Lung (tissue), 11 donors: ENCODE measurements at regions not wholly inside any gene's neighbourhood (a gene's known extent, or its start where the extent isn't known, plus 50 kb on each side); places are given as distances from the start of the nearest gene placed in this dataset.

Source experiments
- ATAC-seq: fragments of 200-7000 bp; cut with Tn5 transposase; one replicate; pipeline ENCODE4 v1.9.1; 2020; ENCODE audit warnings: moderate number of reproducible peaks; ENCODE audit not compliant: insufficient read depth, low FRiP score
- DNase-seq, 3 donors: peaks; one replicate each; pipeline ENCODE4 v3.0.0-alpha.2; 2013 to 2017
- H3K27ac ChIP-seq, 2 donors: one replicate each; pipeline ENCODE4 v1.5.1; 2013; ENCODE audit warnings: mild to moderate bottlenecking in 2 of 2, moderate library complexity in 2 of 2, control low read depth in 1 of 2, inconsistent platforms in 1 of 2, low read depth in 1 of 2, low read length in 1 of 2
- H3K27me3 ChIP-seq, 3 donors: one replicate each; pipeline ENCODE4 v1.5.1; 2013; ENCODE audit warnings: low read length in 2 of 3; ENCODE audit not compliant: control insufficient read depth in 3 of 3, insufficient read depth in 3 of 3
- H3K36me3 ChIP-seq, 4 donors: one replicate each; pipeline ENCODE4 v1.5.1; 2013; ENCODE audit warnings: low read length in 4 of 4, mild to moderate bottlenecking in 1 of 4, moderate library complexity in 1 of 4; ENCODE audit not compliant: control insufficient read depth in 4 of 4, insufficient read depth in 4 of 4
- H3K4me1 ChIP-seq, 5 donors: one replicate each; pipeline ENCODE4 v1.5.1; 2013; ENCODE audit warnings: low read length in 5 of 5, mild to moderate bottlenecking in 2 of 5, moderate library complexity in 1 of 5; ENCODE audit not compliant: control insufficient read depth in 5 of 5, insufficient read depth in 5 of 5
- H3K4me3 ChIP-seq: one replicate; pipeline ENCODE4 v1.5.1; 2013; ENCODE audit warnings: mild to moderate bottlenecking, control low read depth, moderate library complexity
- H3K9ac ChIP-seq, 2 donors: one replicate each; pipeline ENCODE4 v1.5.1; 2013; ENCODE audit warnings: low read length in 2 of 2, control low read depth in 1 of 2; ENCODE audit not compliant: insufficient read depth in 1 of 2
- H3K9me3 ChIP-seq, 4 donors: one replicate each; pipeline ENCODE4 v1.5.1; 2013; ENCODE audit warnings: low read length in 3 of 4, mild to moderate bottlenecking in 1 of 4, moderate library complexity in 1 of 4; ENCODE audit not compliant: control insufficient read depth in 4 of 4, insufficient read depth in 3 of 4
- CTCF ChIP-seq: IDR thresholded peaks from 2 replicates; pipeline ENCODE4 v1.5.1; 2012; ENCODE audit warnings: mild to moderate bottlenecking; ENCODE audit errors: control extremely low read depth, extremely low read depth
- WGBS, 2 donors: extraction: QIAGEN DNeasy Blood & Tissue Kit; methylation state at CpG; one replicate each; pipeline ENCODE4 v1.1.7; 2013; 5-methylcytosine and 5-hydroxymethylcytosine counted together
- donor health status: control.
- donor health status: control.
- donor health status: Bipolar disorder and iron deficiency.
- donor health status: healthy.
- donor health status: DM: yes; HTN: yes; CAD: no.

GRCh38 chr6:119544325-119545175 is 195.0 kb upstream of the MAN1A1 start:
- no peak for TF ChIP-seq CTCF

GRCh38 chr6:119543332-119543731 is 193.8 kb upstream of the MAN1A1 start:
- no peak overlapping the region for H3K9ac ChIP-seq
- ATAC-seq (no peak), DNase-seq (no peak)
- no peak for TF ChIP-seq CTCF
- no peaks in the 10 kb centered on the region for H3K27me3 ChIP-seq
- no peak overlapping the region for H3K4me3 ChIP-seq
- no peaks in the 10 kb centered on the region for H3K9me3 ChIP-seq
- 55 to 78% methylated on average over 2 of the region's 2 CpGs for WGBS, 2 donors
- no peaks in the 10 kb centered on the region for H3K36me3 ChIP-seq
- no peak overlapping the region for H3K27ac ChIP-seq
- H3K4me1 ChIP-seq = peaks cover 0 to 3% (median 0%) of the 10 kb centered on the region in 5 donors

More at GRCh38 chr6:119544325-119545175, 195.0 kb upstream of the MAN1A1 start:
- Histone ChIP-seq H3K4me1 (peaks cover 0 to 3% (median 0%) of the 10 kb centered on the region in 5 donors), H3K27me3 (no peaks in the 10 kb centered on the region), H3K9ac (no peak overlapping the region), H3K27ac (no peak overlapping the region), H3K36me3 (no peaks in the 10 kb centered on the region), H3K9me3 (no peaks in the 10 kb centered on the region), H3K4me3 (no peak overlapping the region)
- 87 to 92% methylated on average over 4 of the region's 4 CpGs for WGBS, 2 donors
- DNase-seq = no peak
- no peak for ATAC-seq

GRCh38 chr6:119542037-119542436 is 192.5 kb upstream of the MAN1A1 start:
- WGBS, 2 donors = 96 to 100% methylated on average over 1 of the region's 1 CpG
- no peak for DNase-seq
- H3K27me3 ChIP-seq = no peaks in the 10 kb centered on the region
- H3K36me3 ChIP-seq = no peaks in the 10 kb centered on the region
- no peak overlapping the region for H3K9ac ChIP-seq
- H3K27ac ChIP-seq = no peak overlapping the region
- TF ChIP-seq CTCF = no peak
- no peak overlapping the region for H3K4me3 ChIP-seq
- H3K9me3 ChIP-seq = no peaks in the 10 kb centered on the region
- H3K4me1 ChIP-seq = peaks cover 0 to 3% (median 0%) of the 10 kb centered on the region in 5 donors
- ATAC-seq = no peak
